Stimulated activated naive CD4-positive, alpha-beta T cell (primary cell): ENCODE measurements at regions not wholly inside any gene's neighbourhood (a gene's known extent, or its start where the extent isn't known, plus 50 kb on each side); places are given as distances from the start of the nearest gene placed in this dataset.

ENCODE experiments used
- DNase-seq, 6 experiments: peaks; one replicate each; lab custom pipeline; 2025; lab: John Stamatoyannopoulos, UW

DNA sequence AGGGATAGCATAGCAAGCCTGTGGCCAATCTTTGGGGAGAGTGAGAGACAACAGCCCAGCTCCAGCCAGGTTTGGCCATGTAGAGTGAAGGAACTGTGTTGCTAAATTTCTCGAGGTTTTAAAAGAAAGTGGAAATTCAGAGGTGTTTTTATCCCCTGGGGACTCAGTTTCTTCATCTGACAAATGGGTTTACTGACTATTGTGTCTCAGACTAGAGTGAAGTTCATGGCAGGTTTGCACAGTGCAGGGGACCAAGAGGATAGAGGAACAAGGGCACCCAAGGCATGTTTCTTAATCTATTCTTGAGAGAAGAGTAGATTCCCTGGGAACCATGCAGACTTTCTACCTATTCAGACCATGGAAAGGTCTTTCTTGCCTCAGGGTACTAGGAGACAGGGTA is 555.8 kb upstream of the C16orf82 start:
- DNase-seq, result no peak

DNA sequence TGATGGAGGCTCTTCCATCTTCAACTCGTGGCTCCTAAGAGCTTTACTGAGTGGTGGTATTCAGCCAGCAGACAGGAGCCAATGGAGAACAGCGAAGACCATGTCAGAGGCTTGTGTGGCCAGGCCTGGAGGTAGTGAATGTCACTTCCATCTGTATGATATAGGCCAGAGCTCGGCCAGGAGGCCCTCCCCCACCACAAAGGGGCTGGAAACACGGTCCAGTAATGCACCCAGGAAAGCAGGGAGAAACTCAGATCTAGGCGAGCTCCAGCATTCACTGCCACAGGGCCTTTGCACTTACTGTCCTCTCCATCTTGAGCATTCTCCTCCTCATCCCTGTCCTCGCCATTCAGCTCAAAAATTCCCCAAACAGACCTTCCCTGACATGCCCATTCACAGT is 555.3 kb upstream of the C16orf82 start:
- no peak for DNase-seq

DNA sequence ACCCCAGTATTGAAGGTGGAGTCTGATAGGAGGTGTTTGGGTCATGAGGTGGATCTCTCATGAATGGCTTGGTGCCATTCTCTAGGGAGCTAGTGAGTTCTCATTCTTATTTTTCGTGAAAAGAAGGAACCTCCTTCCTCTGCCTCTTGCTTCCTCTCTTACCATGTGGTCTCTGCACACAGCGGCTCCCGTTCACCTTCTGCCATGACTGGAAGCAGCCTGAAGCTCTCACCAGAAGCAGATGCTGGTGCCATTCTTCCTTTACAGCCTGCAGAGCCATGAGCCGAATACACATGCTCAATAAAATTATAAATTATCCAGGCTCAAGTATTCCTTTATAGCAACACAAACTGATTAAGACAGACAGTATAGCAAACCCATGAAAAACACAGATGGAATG is 545.1 kb upstream of the C16orf82 start:
- DNase-seq, result no peak

DNA sequence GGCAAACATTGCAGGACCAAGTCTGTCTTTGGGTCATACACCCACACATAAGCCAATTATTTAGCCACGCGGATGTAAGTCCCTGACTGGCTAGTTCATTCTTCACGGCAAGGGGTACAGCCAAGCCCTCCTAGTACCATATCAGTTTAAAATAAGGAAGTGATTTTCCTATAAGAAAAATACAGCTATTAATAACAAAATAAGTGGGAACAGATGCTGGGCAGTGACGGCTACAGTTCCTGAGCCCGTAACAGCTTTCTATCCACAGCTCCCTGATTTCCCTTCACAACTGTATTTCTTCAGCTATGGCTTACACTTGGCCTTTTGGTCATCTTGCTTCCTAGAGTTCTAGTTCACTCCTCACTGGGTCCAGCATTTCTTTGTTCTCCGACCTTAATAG is 542.4 kb upstream of the C16orf82 start:
- no peak for DNase-seq

DNA sequence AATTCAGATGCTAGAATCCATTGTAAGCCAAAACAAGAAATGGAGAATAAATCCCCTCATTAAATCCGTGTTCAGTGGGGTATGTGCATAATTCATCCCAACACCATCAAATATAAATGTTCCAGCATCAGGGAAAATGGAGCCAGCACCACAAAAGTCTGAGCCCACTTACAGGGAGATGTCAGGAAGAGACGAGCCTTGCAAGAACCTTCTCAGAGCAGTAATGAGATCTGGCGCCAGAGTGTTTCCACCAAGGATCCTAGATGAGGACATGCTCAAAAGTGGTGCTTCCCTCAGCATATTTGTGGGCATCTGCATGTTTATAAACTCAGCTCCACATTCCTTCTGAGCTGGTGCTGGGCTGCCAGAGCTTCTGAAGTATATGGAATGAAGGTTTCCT is 541.9 kb upstream of the C16orf82 start:
- DNase-seq, result no peak

DNA sequence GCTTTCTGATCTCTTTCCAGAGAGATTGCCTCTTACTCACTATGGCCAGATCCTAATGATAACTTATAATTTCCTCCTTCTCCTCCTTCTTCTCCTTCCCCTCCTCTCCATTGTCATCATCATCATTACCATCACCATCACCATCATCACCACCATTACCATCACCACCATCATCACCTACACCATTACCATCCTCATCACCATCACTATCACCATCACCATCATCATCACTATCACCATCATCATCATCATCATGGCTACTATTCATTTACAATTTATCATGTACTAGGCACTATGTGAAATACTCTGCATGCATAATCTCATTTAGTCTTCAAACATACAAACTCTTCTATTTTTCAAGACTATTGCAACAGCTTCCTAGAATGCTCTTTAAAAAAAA is 540.9 kb upstream of the C16orf82 start:
- no peak for DNase-seq

DNA sequence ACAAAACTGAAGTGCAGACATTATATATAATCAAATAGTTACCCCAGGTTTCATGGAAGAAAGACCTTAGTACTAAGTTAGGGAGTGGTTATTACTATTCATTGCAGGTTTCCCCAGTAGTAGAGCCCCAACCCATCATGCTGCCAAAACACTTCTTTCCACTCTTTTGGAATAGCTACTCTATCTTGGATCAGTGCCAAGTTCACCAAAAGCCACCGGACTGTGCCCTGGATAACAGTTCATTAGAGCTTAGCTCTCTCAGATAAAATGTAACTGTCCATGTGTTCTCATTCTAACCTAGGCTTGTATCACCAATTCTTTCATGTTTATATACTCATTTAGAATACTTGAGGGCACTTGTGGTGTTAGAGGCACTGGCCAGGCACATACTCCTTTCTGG is 540.1 kb upstream of the C16orf82 start:
- DNase-seq, result no peak

DNA sequence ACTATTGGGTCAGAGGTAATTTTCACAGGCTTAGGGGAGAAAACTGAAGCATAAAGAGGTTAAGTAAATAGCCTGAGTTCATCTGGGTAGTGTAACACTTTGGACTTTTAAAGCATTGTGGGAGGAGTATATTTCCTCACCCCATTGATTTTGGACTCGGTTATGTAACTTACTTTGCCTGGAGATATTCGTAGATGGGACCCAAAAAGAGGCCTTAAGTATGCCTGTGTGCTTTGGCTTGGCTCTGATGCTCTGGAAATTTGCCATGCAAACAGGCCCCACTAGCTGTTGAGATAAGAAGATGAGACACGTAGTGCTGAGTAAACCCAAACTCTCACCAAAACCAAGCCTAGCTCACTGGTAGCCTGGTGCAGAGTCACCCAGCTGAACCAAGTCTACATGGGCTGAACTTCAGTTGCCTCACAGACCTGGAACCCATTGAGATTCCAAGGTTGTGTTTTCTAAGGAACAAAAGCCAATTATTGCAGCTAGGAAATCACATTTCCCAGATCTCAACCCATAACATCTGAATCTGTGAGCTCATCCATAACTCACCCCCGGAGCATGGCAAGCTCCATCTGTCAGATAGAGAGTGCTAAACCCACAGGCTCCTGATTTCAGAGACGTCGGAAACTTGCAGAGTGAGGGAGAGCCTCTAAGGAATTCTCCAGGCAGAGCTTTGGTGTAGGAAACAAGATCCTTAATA is 536.0 kb upstream of the C16orf82 start:
- no peak for DNase-seq

DNA sequence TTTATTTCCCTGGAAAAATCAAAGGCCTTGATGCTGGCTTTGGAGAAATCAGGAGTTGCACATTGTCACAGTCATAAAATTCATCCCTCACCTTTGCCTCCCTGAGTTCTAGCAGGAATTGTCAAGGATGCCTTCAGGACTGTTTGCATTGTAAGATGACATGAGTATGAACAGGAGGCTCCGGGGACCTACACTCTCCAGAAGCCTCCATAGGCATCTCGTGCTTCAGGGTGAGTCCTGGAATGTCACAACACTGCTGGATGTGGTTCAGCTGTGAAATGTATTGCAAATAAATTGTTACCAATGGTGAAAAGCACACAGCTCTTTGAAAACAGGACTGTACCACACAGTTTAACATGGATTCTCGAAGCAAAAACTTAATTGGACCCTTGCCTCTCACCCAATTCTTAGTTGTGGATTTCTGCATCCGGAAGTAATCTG is 535.4 kb upstream of the C16orf82 start:
- no peak for DNase-seq

DNA sequence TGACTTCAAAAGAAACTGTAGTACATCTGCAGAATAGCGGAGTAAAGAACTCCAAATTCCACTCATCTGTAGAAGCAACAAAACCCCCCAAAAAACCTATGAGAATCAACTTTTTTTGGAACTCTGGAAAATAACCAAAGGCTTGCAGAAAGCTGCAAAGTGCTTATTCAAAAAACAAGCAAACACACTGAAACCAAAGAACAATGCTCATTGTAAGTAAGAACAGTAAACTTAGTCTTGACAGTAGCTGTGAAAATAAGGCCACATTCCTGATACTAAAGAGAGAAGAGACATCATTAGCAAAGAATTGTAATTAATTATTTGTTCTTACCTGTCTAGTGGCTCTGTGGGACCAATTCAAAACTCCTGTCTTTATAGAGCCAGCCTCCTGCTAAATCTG is 534.3 kb upstream of the C16orf82 start:
- DNase-seq, result no peak

DNA sequence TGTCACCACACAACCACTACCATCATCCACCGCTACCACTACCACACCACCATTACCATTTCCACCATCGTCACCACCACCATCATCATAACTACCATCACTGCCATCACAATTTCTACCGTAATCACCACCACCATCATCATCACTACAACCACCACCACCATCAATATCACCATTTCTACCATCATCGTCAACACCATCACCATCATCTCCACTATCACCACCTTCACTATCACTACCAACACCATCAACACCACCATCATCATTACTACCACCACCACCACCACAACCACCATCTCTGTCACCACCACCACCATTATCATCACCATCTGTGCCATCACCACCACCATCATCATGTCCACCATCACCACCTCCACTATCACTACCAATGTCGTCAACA is 524.5 kb upstream of the C16orf82 start:
- DNase-seq, result no peak

DNA sequence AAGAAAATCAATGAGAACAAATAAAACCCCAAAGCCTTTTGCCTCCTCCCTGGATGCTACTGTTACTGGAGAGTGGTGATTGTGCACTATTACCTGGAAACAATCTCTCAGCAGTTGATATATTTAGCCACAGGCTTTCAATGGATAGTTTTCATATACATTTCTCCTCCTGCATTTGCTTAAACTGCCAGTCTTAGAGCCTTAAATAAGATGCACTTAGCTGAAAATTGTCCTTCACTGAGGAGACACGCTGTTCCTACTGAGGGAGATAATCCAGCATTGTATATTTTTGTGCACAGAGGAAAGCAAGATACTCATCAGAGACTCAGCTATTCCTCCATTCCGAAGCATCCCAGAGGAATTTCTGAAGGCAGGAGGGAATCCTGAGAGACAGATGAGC is 520.2 kb upstream of the C16orf82 start:
- DNase-seq, result no peak

DNA sequence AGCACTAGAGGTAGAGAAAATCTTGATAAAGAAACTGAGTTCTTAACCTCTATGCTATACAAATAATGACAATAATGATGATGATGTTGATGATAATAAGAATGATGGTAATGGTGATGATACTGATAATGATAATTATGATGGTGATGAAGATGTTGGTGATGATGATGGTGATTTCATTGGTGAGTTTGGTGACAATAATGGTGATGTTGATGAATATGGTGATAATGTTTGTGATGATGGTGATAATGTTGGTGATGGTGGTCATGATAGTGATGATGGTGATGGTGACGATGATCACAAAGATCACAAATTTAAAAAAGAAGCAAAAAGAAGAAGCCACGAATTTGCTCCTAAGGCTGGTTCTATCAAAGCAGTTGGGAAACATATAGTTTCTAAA is 519.0 kb upstream of the C16orf82 start:
- no peak for DNase-seq

DNA sequence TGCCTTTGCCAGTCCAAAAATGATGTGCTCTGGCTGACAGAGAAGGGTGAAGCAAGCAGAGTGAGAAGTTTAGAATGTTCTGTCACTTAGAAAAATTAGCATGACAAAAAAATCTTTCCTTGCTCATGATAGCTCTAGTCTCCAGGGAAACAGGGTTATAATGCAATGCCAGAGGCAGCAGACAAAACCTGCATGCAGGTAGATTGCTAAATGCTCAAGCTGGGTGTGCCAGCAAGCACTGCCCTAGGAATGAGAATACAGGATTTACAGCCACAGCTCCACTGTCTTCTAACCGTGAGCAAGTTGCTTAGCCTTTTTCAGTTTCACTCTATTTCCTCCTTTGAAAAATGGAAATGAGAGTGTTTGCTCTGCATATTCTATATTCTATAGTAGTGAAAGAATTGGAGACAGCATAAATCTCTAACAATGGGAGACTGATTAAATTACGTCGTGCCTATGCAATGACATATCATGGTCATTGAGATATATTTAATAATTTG is 516.6 kb upstream of the C16orf82 start:
- no peak for DNase-seq

DNA sequence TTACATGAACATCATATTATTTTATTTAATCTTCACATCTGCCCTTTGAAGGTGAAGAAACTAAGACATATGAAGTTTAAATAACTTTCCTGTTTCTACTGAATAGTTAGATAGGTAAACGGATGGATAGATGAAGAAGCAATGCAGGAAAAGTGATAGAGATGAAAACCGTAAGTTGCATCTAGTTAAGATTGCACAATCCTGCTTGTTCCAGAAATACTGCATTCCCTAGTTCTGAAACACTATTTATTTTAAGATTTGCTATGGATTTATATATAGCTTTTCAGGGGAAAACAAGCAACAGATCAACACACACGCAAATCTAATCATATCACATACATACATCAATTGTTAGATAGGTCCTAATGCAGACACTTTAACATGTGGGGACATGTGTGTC is 512.7 kb upstream of the C16orf82 start:
- no peak for DNase-seq

DNA sequence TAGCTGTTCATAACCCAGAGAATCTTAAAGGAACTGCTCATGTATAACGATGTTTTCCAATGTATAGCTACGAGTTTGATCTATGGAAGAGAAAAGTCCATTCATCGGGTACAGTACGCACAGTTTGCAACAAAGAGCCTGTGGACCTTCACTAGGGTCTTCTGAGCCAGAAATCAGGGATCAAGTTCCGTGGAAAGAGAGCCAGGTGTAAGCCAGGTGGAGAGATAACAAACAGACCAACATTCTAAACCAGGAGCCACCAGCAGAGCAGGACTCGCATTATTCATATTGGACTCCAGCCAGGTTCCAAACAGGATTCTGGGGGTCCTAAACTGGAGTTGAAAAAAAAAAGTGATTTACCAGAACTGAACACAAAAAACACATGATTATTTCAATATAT is 505.4 kb upstream of the C16orf82 start:
- DNase-seq, result no peak

DNA sequence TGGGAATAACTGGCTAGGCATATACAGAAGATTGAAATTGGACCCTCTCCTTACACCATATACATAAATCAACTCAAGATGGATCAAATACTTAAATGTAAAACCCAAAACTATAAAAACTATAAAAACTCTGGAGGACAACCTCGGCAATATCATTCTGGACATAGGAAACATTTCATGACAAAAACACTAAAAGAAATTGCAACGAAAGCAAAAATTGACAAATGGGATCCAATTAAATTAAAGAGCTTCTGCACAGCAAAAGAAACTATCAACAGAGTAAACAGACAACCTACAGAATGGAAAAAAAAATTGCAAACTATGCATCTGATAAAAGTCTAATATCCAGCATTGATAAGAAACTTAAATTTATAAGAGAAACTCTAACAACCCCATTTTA is 503.7 kb upstream of the C16orf82 start:
- no peak for DNase-seq

DNA sequence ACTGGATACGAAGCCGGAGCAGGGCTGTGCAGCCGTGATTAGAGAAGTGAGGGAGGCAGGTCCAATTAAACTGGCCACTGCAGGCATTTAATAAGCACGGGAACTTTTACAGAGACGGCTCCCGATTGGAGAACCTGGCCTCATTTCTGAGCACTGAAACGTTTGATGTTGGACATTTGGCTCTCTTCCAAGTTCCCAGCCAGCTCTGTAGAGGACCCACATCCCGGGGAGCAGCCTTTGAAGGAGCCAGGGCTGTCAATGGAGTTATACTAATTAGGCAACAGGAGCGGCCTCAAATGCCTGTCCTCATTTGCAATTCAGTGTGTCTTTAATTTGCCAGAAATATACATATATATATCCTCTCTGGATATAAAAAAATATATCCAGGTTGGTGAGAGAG is 499.4 kb upstream of the C16orf82 start:
- DNase-seq, result no peak

DNA sequence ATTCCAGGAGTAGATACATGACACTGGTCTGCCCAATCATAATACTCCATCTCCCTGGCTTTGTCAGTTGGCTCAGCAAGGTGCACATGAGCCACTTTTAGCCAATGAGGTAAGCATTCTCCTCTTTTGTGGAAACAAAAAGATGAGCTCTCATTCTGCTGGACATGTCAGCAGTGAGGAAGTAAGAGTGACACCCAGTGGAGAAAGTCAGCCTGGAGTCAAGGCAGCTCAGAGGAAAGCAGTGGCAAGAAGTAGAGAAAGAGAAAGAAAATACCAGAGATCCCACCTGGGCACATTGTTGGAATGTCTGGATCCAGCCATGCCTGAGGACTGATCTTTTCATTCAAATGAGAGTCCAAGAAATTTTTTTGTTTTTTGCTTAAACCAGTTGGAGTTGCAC is 496.9 kb upstream of the C16orf82 start:
- DNase-seq, result no peak

DNA sequence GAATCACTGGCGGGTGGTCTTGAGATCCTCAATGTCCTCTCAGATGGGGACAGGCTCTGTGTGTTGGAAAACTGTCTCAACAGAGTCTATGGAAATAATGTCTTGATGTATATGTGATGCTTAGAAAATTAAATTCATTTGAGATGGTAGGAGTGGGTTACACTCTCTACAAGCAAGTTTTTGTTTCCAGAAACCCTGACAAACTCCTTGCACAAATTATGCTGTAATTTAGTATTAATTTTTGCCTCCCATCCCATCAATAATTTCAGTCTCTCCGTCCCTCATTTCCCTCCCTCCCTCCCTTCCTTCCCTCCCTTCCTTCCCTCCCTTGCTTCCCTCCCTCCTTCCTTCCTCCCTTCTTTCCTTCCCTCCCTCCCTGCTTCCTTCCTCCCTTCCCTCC is 488.0 kb upstream of the C16orf82 start:
- no peak for DNase-seq

DNA sequence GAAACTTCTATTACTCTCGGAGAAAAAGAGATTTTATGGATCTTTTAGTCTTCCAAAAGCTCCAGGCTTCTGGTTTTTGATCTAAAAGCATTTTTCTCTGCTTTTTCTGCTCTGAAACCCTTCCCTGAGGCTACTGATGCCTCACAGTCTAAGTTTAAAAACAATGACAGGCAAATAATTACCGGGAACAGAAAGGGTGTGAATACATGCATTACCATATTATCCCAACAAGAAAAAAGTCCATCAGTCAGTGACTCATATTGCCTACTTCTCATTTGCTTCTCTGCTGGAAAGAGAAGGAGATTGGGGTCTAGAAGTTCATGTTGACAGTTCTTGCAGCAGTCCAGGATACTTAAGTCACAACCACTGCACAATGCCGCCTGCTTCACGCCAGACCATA is 482.9 kb upstream of the C16orf82 start:
- no peak for DNase-seq

DNA sequence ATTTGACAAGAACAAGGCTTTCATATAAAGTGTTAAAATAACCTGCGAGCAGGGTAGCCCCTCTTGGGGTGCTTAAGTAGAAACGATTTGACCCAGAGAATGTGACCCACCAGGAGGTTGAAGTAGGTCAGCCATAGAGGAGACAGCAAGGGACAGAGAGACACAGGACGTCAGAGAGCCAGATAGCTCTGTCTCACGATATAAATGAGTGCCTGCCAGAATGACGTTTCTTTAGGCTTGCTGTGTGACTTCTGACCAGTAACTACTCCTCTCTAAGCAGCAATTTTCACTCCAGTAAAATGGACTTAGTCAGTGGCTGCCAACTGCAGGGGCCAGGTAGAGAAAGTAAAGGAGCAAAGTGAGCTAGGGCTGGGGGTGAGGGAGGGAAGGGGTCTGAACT is 473.0 kb upstream of the C16orf82 start:
- no peak for DNase-seq

DNA sequence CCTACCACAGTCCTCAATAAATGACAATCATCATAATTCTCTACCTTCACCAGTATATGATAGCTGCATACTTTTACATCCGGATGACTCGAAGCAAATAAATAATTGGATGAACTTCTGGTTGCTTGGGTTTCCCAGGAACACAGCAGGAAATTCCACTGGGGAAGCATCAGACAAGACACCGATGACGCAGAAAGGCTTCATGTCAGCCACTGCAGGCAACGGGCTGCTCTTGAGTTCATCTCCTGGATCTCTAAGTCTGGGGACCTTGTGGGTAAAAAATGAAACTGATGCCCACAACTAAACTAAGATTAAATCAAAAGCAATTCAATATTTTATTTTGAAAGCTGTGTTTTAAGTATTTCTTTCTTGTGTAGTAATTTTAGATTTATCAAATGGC is 472.1 kb upstream of the C16orf82 start:
- DNase-seq, result no peak

DNA sequence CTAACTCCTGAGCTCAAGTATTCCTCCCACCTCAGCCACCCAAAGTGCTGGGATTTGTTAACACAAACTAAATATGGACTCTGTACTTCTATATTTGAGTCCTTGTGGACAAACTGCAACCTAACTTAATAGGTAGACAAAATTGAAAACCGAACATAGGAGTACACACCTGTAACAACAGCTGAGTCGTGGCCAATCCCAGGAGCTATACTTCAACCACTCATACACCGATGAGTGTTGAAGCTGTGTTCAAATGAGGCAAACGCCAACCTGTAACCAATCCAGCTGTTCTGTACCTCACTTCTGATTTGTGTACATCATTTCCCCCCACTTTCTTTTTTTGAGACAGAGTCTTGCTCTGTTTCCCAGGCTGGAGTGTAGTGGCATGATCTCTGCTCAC is 471.5 kb upstream of the C16orf82 start:
- DNase-seq, result no peak
